ENCODE measurements at regions not wholly inside any gene's neighbourhood (a gene's known extent, or its start where the extent isn't known, plus 50 kb on each side); places are given as distances from the start of the nearest gene placed in this dataset.

- DNase-seq (no peak), ATAC-seq (ENCODE audit: poor library complexity) (no peak)
- intact Hi-C loops (cut with DNase I), result loop anchor here (10.0 kb wide), 1 partner anchor 239 kb away; no protein-coding TSS in a partner anchor
These were observed 49.7 kb upstream of the FRMD4B start for GRCh38 chr3:69435274-69436265.

Data from Right ventricle myocardium superior (tissue), 1 donor.